ENCODE measurements at regions not wholly inside any gene's neighbourhood (a gene's known extent, or its start where the extent isn't known, plus 50 kb on each side); places are given as distances from the start of the nearest gene placed in this dataset.

GRCh38 chr13:103537616-103538015, 471.4 kb upstream of the SLC10A2 start:
- ATAC-seq: no peak
- Mint-ChIP-seq H3K9me3 (peaks cover 3% of the 10 kb centered on the region), H3K4me3 (no peak overlapping the region), H3K27ac (no peak overlapping the region), H3K4me1 (ENCODE audit: low read depth) (no peaks in the 10 kb centered on the region), H3K27me3 (no peaks in the 10 kb centered on the region), H3K36me3 (ENCODE audit: low read depth) (no peaks in the 10 kb centered on the region)
- DNase-seq: no peak
- POLR2A ChIA-PET: no interaction called here
- TF ChIP-seq CTCF (IDR thresholded peaks at IDR 0.05): no peak
- CTCF ChIA-PET: no interaction called here
- intact Hi-C loops (cut with micrococcal nuclease): no loop called here

DNA sequence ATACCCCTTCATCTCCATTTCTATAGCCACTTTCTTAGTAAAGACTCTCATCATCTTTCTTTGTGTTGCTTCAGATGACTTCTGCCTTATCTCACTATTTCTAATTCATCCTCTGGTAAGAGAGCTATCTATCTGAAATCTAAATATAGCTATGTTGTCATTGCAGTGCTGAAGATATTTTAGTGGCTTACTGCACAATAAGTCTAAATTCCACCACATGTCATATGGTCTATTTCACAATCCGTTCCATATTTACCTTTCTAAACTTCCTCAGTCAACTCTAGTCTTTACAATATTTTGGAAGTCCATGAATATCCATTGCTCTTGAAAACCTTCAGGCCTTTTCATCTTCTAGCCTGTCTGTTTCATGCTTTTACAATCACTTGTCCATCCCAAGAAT, 465.1 kb upstream of the SLC10A2 start:
- intact Hi-C loops (cut with micrococcal nuclease): no loop called here
- no peak for TF ChIP-seq CTCF (IDR thresholded peaks at IDR 0.05)
- ChIA-PET POLR2A (no interaction called here), CTCF (no interaction called here)
- Mint-ChIP-seq H3K4me1 (ENCODE audit: low read depth) (no peaks in the 10 kb centered on the region), H3K27me3 (no peaks in the 10 kb centered on the region), H3K4me3 (no peak overlapping the region), H3K27ac (no peak overlapping the region), H3K36me3 (ENCODE audit: low read depth) (no peaks in the 10 kb centered on the region), H3K9me3 (no peaks in the 10 kb centered on the region)
- no peak for ATAC-seq
- no peak for DNase-seq

- DNase-seq (no peak), ATAC-seq (no peak)
- no peak overlapping the region for H3K4me3 Mint-ChIP-seq
- no peaks in the 10 kb centered on the region for H3K27me3 Mint-ChIP-seq
- H3K36me3 Mint-ChIP-seq (ENCODE audit: low read depth): no peaks in the 10 kb centered on the region
- no peaks in the 10 kb centered on the region for H3K9me3 Mint-ChIP-seq
- intact Hi-C loops (cut with micrococcal nuclease): no loop called here
- ChIA-PET POLR2A (no interaction called here), CTCF (no interaction called here)
- H3K27ac Mint-ChIP-seq: no peak overlapping the region
- H3K4me1 Mint-ChIP-seq (ENCODE audit: low read depth): no peaks in the 10 kb centered on the region
- no peak for TF ChIP-seq CTCF (IDR thresholded peaks at IDR 0.05)
Measured at GRCh38 chr13:103528437-103528836, 462.2 kb upstream of the SLC10A2 start.

- H3K27ac Mint-ChIP-seq: no peak overlapping the region
- CTCF ChIA-PET: no interaction called here
- no peaks in the 10 kb centered on the region for H3K4me1 Mint-ChIP-seq (ENCODE audit: low read depth)
- ATAC-seq (no peak), DNase-seq (no peak)
- peaks cover 4% of the 10 kb centered on the region for H3K9me3 Mint-ChIP-seq
- no peak for TF ChIP-seq CTCF (IDR thresholded peaks at IDR 0.05)
- POLR2A ChIA-PET: no interaction called here
- intact Hi-C loops (cut with micrococcal nuclease): no loop called here
- no peak overlapping the region for H3K4me3 Mint-ChIP-seq
- H3K27me3 Mint-ChIP-seq: no peaks in the 10 kb centered on the region
- no peaks in the 10 kb centered on the region for H3K36me3 Mint-ChIP-seq (ENCODE audit: low read depth)
Measured at GRCh38 chr13:103525530-103525929, 459.3 kb upstream of the SLC10A2 start.

- ChIA-PET CTCF (no interaction called here), POLR2A (no interaction called here)
- no peaks in the 10 kb centered on the region for H3K4me1 Mint-ChIP-seq (ENCODE audit: low read depth)
- ATAC-seq: no peak
- peaks cover 4% of the 10 kb centered on the region for H3K9me3 Mint-ChIP-seq
- no peaks in the 10 kb centered on the region for H3K27me3 Mint-ChIP-seq
- no peak overlapping the region for H3K4me3 Mint-ChIP-seq
- no peak for DNase-seq
- no peak overlapping the region for H3K27ac Mint-ChIP-seq
- no peak for TF ChIP-seq CTCF (IDR thresholded peaks at IDR 0.05)
- no peaks in the 10 kb centered on the region for H3K36me3 Mint-ChIP-seq (ENCODE audit: low read depth)
- intact Hi-C loops (cut with micrococcal nuclease): no loop called here
Measured at GRCh38 chr13:103523858-103524257, 457.6 kb upstream of the SLC10A2 start.

All from activated CD8-positive, alpha-beta T cell treated with anti-CD3 and anti-CD28 coated beads for 36 hours (primary cell).